ENCODE measurements at regions not wholly inside any gene's neighbourhood (a gene's known extent, or its start where the extent isn't known, plus 50 kb on each side); places are given as distances from the start of the nearest gene placed in this dataset.

DNA sequence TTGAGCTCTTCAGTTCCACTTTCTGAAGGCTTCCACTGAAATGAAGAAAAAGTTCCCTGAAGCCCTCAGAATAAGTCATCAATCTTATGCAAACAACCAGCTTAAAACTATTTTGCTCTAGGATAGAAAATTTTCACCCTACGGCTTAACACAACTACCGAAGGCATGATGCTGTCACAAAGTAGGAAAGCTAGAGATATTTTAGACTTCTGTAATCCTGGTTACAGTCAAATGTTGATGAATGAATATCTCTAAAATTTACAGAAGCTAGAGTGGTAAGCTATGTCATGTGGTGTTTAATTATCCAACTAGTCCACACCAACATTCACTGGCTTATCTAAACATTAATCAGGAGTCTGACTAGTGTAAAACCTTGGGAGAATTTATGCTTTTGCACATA, 197.9 kb downstream of the SUCLA2 start:
- H3K27me3 ChIP-seq: no peaks in the 10 kb centered on the region
- intact Hi-C loops (cut with DNase I): no loop called here
- no peak overlapping the region for H3K27ac ChIP-seq
- H3K4me1 ChIP-seq: no peaks in the 10 kb centered on the region
- DNase-seq (ENCODE audit: extremely low spot score in 2 of 2): no peak
- no peaks in the 10 kb centered on the region for H3K36me3 ChIP-seq
- no peak overlapping the region for H3K4me3 ChIP-seq
- TF ChIP-seq POLR2AphosphoS5 (IDR thresholded peaks at IDR 0.05; ENCODE audit: insufficient read depth in 1 of 2, low read depth in 1 of 2) (no peak), POLR2A (IDR thresholded peaks at IDR 0.05) (no peak)
- TF ChIP-seq, protein P1, sequence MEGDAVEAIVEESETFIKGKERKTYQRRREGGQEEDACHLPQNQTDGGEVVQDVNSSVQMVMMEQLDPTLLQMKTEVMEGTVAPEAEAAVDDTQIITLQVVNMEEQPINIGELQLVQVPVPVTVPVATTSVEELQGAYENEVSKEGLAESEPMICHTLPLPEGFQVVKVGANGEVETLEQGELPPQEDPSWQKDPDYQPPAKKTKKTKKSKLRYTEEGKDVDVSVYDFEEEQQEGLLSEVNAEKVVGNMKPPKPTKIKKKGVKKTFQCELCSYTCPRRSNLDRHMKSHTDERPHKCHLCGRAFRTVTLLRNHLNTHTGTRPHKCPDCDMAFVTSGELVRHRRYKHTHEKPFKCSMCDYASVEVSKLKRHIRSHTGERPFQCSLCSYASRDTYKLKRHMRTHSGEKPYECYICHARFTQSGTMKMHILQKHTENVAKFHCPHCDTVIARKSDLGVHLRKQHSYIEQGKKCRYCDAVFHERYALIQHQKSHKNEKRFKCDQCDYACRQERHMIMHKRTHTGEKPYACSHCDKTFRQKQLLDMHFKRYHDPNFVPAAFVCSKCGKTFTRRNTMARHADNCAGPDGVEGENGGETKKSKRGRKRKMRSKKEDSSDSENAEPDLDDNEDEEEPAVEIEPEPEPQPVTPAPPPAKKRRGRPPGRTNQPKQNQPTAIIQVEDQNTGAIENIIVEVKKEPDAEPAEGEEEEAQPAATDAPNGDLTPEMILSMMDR (IDR thresholded peaks at IDR 0.05): no peak
- H3K9me3 ChIP-seq: no peaks in the 10 kb centered on the region

- Histone ChIP-seq H3K4me3 (no peak overlapping the region), H3K36me3 (no peaks in the 10 kb centered on the region), H3K27ac (no peak overlapping the region), H3K4me1 (no peaks in the 10 kb centered on the region), H3K9me3 (no peaks in the 10 kb centered on the region), H3K27me3 (no peaks in the 10 kb centered on the region)
- TF ChIP-seq POLR2A (IDR thresholded peaks at IDR 0.05): no peak
- TF ChIP-seq, protein P1 (IDR thresholded peaks at IDR 0.05): no peak
- TF ChIP-seq POLR2AphosphoS5 (IDR thresholded peaks at IDR 0.05; ENCODE audit: insufficient read depth in 1 of 2, low read depth in 1 of 2): no peak
- no peak for DNase-seq (ENCODE audit: extremely low spot score in 2 of 2)
- intact Hi-C loops (cut with DNase I): no loop called here
Observed at GRCh38 chr13:47801555-47801954, 199.5 kb downstream of the SUCLA2 start.

DNA sequence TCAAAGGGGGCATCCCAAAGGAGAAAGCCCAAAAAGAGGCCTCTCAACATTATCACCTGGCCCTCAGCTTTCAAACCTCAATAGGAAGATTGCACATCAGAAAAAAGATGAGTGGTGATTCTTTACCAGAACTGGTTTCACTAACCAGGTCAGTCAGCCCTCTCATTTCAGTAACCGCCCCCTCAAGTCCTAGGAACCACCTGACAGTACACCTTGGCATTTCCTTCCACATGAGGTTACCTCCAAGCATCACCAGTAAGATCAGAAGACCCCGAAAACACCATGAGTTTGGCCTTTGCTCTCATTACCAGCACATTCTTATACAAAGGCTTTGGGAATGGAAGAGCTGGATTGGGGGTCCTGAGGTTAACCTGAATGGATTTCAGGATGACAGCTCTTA, 200.5 kb downstream of the SUCLA2 start:
- no peaks in the 10 kb centered on the region for H3K27me3 ChIP-seq
- intact Hi-C loops (cut with DNase I): no loop called here
- no peak overlapping the region for H3K4me3 ChIP-seq
- H3K27ac ChIP-seq: no peak overlapping the region
- H3K36me3 ChIP-seq: no peaks in the 10 kb centered on the region
- no peak for DNase-seq (ENCODE audit: extremely low spot score in 2 of 2)
- H3K4me1 ChIP-seq: no peaks in the 10 kb centered on the region
- TF ChIP-seq, protein P1 (IDR thresholded peaks at IDR 0.05): no peak
- no peak for TF ChIP-seq POLR2AphosphoS5 (IDR thresholded peaks at IDR 0.05; ENCODE audit: insufficient read depth in 1 of 2, low read depth in 1 of 2)
- TF ChIP-seq POLR2A (IDR thresholded peaks at IDR 0.05): no peak
- no peaks in the 10 kb centered on the region for H3K9me3 ChIP-seq

DNA sequence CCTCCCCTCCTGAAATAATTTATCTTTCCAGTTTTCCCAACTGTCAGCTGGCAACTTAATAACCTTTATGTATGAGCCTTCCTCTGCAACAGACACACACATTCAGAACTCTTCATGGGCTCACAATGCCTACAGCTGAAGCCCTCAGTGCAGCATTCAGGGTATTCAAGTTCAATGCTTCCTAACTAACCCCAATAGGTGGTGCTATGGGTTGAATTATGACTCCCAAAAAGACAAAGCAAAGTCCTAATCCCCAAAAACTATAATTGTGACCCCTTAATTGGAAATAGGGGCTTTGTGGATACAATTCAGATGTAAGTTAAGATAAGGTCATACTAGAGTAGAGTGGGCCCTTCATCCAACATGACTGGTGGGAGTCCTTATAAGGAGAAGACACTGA, 202.2 kb downstream of the SUCLA2 start:
- no peak overlapping the region for H3K27ac ChIP-seq
- no peak for TF ChIP-seq POLR2AphosphoS5 (IDR thresholded peaks at IDR 0.05; ENCODE audit: insufficient read depth in 1 of 2, low read depth in 1 of 2)
- TF ChIP-seq, protein P1 (IDR thresholded peaks at IDR 0.05): no peak
- no peak for TF ChIP-seq POLR2A (IDR thresholded peaks at IDR 0.05)

DNA sequence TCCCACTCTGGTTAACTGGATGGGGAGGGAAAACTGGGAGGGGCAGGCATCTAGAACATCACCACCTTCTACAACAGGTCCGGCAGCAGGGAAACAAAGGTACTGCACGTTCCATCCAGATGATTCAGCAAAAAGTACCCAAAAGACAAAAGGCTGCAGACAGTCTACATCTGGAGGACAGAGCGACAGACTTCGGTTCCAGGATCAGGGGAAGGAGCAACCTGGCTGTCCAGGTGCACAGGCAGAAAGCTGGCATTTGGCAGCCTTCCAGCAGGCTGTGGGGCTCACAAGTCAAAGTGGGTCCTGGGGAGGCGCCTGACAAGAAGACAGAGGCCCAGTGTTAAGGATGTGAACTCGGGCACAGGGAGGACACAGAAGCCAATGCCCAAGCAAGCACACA, 202.9 kb downstream of the SUCLA2 start:
- DNase-seq (ENCODE audit: extremely low spot score in 2 of 2): no peak
- H3K9me3 ChIP-seq: no peaks in the 10 kb centered on the region
- no peaks in the 10 kb centered on the region for H3K36me3 ChIP-seq
- H3K27me3 ChIP-seq: no peaks in the 10 kb centered on the region
- no peak overlapping the region for H3K4me3 ChIP-seq
- no peak for TF ChIP-seq POLR2A (IDR thresholded peaks at IDR 0.05)
- TF ChIP-seq, protein P1 (IDR thresholded peaks at IDR 0.05): no peak
- intact Hi-C loops (cut with DNase I): no loop called here
- H3K27ac ChIP-seq: no peak overlapping the region
- no peaks in the 10 kb centered on the region for H3K4me1 ChIP-seq

More for the DNA sequence above, 202.2 kb downstream of the SUCLA2 start:
- H3K9me3 ChIP-seq: no peaks in the 10 kb centered on the region
- intact Hi-C loops (cut with DNase I): no loop called here
- no peaks in the 10 kb centered on the region for H3K36me3 ChIP-seq
- DNase-seq (ENCODE audit: extremely low spot score in 2 of 2): no peak
- H3K27me3 ChIP-seq: no peaks in the 10 kb centered on the region
- H3K4me3 ChIP-seq: no peak overlapping the region
- no peaks in the 10 kb centered on the region for H3K4me1 ChIP-seq

All from vagina (tissue), 2 donors.